ENCODE measurements at regions not wholly inside any gene's neighbourhood (a gene's known extent, or its start where the extent isn't known, plus 50 kb on each side); places are given as distances from the start of the nearest gene placed in this dataset.

GRCh38 chr5:15117688-15118087 lies 246.1 kb upstream of the ANKH start:
- SMC1A ChIA-PET (ENCODE audit: uncharacterized antibody, unreplicated experiment) = no interaction called here
- DNase-seq (ENCODE audit: low read depth, low spot score) (no peak), ATAC-seq (no peak), FAIRE-seq (no peak)
- BruUV-seq (replicated peaks) = no TSS peak
- intact Hi-C loops (cut with micrococcal nuclease; ENCODE audit: unreplicated experiment) = no loop called here
- H3K4me3 ChIP-seq = no peak overlapping the region
- no peak overlapping the region for H2AFZ ChIP-seq (ENCODE audit: control insufficient read depth, low read depth, low read length)
- H3K9ac ChIP-seq (ENCODE audit: control insufficient read depth, insufficient read depth, low read length) = no peak overlapping the region
- TF ChIP-seq NKRF (conservative IDR thresholded peaks at IDR 0.05) (no peak), CREM (IDR thresholded peaks at IDR 0.05; ENCODE audit: low read depth) (no peak), ZNF274 (IDR thresholded peaks at IDR 0.05; ENCODE audit: insufficient read depth, insufficient read length) (no peak), JUND (IDR thresholded peaks at IDR 0.05; ENCODE audit: low read depth, low read length) (no peak), PRDM15 (CRISPR knock-in tag; IDR thresholded peaks at IDR 0.05) (no peak), PKNOX1 (IDR thresholded peaks at IDR 0.05) (no peak), CBFB (IDR thresholded peaks at IDR 0.05; ENCODE audit: low read depth) (no peak)
- no peaks in the 10 kb centered on the region for H3K9me3 ChIP-seq (replicated peaks; ENCODE audit: control insufficient read depth, insufficient read depth, low read length)
- CTCF ChIA-PET = no interaction called here
- in situ Hi-C loops (cut with MboI) = no loop called here
- no peaks in the 10 kb centered on the region for H3K27me3 ChIP-seq (replicated peaks in 1 of 2; ENCODE audit: control insufficient read depth in 2 of 2, insufficient read depth in 2 of 2, low read length in 1 of 2)
- no peaks in the 10 kb centered on the region for H4K20me1 ChIP-seq (ENCODE audit: control insufficient read depth, insufficient read depth)
- WGBS (ENCODE audit: insufficient coverage, insufficient replicate concordance, low lambda C conversion rate, missing lambda C conversion rate) = 18% methylated on average over 5 of the region's 5 CpGs
- H3K4me1 ChIP-seq (ENCODE audit: control insufficient read depth, insufficient read depth, low read length) = no peaks in the 10 kb centered on the region
- no peaks in the 10 kb centered on the region for H3K79me2 ChIP-seq (ENCODE audit: control insufficient read depth, insufficient read depth, low read length)
- no peak overlapping the region for H3K4me2 ChIP-seq (ENCODE audit: control insufficient read depth, insufficient read depth)
- no peaks in the 10 kb centered on the region for H3K36me3 ChIP-seq (ENCODE audit: control insufficient read depth in 2 of 2, insufficient read depth in 2 of 2, low read length in 1 of 2)
- POLR2A ChIA-PET = no interaction called here
- no peak overlapping the region for H3K27ac ChIP-seq (ENCODE audit: control insufficient read depth, insufficient read depth)
- RAD21 ChIA-PET (ENCODE audit: unreplicated experiment) = no interaction called here
